ENCODE measurements at regions not wholly inside any gene's neighbourhood (a gene's known extent, or its start where the extent isn't known, plus 50 kb on each side); places are given as distances from the start of the nearest gene placed in this dataset.

DNA sequence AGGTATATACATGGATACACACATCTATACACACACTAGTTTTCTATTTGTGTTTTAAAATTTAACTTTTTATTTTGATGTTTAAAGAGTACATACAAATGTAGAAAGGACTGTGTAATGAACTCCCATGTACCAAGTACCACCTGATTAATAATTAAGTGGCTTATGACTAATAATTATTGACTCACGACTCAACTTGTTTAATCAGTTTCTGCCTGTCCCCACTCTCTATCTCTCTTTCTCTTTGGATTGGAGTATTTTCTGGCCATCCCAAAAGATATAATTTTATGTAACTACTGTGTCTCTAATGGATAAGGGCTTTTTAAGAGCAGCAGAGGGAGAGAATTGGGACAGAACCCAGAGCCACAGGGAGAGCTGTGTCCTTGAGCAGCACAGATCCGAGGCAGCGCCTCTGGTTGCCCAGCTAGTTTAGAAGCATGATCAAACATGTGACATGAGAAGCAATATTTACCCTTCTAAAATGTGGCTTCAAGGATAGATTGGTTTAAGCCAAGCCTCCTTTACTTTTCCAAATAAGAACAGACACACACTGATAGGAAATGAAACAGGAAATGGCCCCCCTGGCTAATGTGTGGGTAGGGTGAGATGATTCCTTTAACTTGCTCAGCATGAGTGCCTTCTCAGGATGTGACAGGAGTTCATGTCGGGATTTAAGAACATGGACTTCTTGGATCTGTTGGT lies 81.0 kb downstream of the ERMARD start:
- peak; percentile 63 for ATAC-seq
- no peak for DNase-seq (ENCODE audit: low spot score)

DNA sequence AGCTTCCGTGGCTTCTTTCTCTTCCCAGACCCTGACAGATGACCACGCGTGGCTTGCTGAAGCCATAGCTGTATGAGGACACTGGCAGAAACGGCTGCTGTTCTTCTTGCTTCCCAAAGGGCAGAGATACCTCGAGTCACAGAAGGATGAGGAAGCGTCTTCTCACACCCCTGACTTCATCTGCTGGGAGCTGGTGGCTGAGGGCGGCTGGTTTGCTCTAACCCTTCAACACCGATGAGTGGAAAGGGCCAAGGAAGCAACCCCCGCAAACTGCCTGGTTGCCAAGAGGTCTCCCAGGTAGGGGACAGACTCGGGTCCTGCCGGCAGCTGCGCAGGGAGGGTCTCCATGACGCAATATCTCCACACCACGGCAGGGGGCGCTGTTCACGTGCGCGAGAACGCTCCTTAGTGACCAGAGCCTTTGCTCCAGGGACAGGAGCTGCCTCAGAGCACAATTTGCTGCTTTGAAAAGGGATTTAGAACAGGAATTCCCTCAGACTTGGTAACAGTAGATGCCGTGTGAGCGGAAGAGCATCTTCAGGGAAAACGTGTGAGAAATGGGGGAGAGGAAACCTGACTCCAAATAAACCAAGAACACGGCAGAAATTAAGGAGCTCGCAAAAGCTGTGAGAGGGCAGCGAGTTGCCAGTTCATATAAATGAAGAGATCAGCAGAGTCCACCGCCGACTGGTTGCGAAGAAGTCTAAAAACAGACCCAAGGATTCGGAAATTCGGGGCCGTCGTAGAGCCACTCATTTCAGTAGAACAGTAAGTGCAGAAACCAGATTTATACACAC lies 80.2 kb downstream of the ERMARD start:
- DNase-seq (ENCODE audit: low spot score) (peak; percentile 83), ATAC-seq (peak; percentile 98)
